Vagina (tissue), 2 donors: ENCODE measurements at regions not wholly inside any gene's neighbourhood (a gene's known extent, or its start where the extent isn't known, plus 50 kb on each side); places are given as distances from the start of the nearest gene placed in this dataset.

Experiments used
- DNase-seq, 2 donors: peaks; one replicate each; pipeline ENCODE4 v3.0.0-alpha.2; 2017; ENCODE audit errors: extremely low spot score in 2 of 2
- H3K27ac ChIP-seq: fragments of 200-600 bp; sonication (generic); one replicate; pipeline ENCODE4 v1.5.1; 2019
- H3K27me3 ChIP-seq: fragments of 200-600 bp; sonication (generic); one replicate; pipeline ENCODE4 v1.5.1; 2019
- H3K36me3 ChIP-seq, 2 donors: fragments of 200-600 bp; sonication (generic); one replicate each; pipeline ENCODE4 v1.5.1; 2017 to 2019
- H3K4me1 ChIP-seq: fragments of 200-600 bp; sonication (generic); one replicate; pipeline ENCODE4 v1.5.1; 2019
- H3K4me3 ChIP-seq, 2 donors: fragments of 200-600 bp; sonication (generic); 1 replicate in 1 of 2; 2 replicates in 1 of 2; pipeline ENCODE4 v1.5.1; 2016 to 2019
- H3K9me3 ChIP-seq: fragments of 200-600 bp; sonication (generic); one replicate; pipeline ENCODE4 v1.5.1; 2019
- CTCF ChIP-seq, 3 experiments: fragments of 450-650 bp in 2 of 3; fragments of 200-600 bp in 1 of 3; sonication (generic) in 1 of 3; IDR thresholded peaks; one replicate each; pipeline ENCODE4 v1.5.1; 2017 to 2019; ENCODE audit warnings: antibody characterized with exemption in 3 of 3, mild to moderate bottlenecking in 2 of 3, moderate library complexity in 2 of 3
- POLR2A ChIP-seq, 2 donors: fragments of 450-650 bp; IDR thresholded peaks; one replicate each; pipeline ENCODE4 v1.6.1; 2017; ENCODE audit warnings: antibody characterized with exemption in 2 of 2, mild to moderate bottlenecking in 2 of 2, moderate library complexity in 2 of 2
- POLR2AphosphoS5 ChIP-seq, 2 donors: sonication (generic); formaldehyde crosslinking; IDR thresholded peaks; one replicate each; pipeline ENCODE4 v1.9.0; 2017; ENCODE audit warnings: antibody characterized with exemption in 2 of 2, mild to moderate bottlenecking in 2 of 2, low read depth in 1 of 2; ENCODE audit not compliant: insufficient read depth in 1 of 2
- intact Hi-C: fragments of 100-400 bp; cut with DNase I; formaldehyde crosslinking; loops from one replicate; pipeline ENCODE4 v1.15.1; 2023

- no peak overlapping the region for H3K4me3 ChIP-seq
- intact Hi-C loops, result no loop called here
- TF ChIP-seq POLR2AphosphoS5 (IDR thresholded peaks at IDR 0.05; ENCODE audit: insufficient read depth in 1 of 2, low read depth in 1 of 2) (no peak), CTCF (IDR thresholded peaks at IDR 0.05) (no peak), POLR2A (IDR thresholded peaks at IDR 0.05) (no peak)
- no peaks in the 10 kb centered on the region for H3K36me3 ChIP-seq
- H3K4me1 ChIP-seq, result peaks cover 5% of the 10 kb centered on the region
- H3K27me3 ChIP-seq, result no peaks in the 10 kb centered on the region
- no peak overlapping the region for H3K27ac ChIP-seq
- no peak for DNase-seq
- H3K9me3 ChIP-seq, result no peaks in the 10 kb centered on the region
These were observed 277.6 kb downstream of the PSAT1 start for GRCh38 chr9:78574354-78575045.

GRCh38 chr9:78575081-78575480 is 278.2 kb downstream of the PSAT1 start:
- H3K4me1 ChIP-seq, result peaks cover 5% of the 10 kb centered on the region
- H3K4me3 ChIP-seq, result no peak overlapping the region
- H3K9me3 ChIP-seq, result no peaks in the 10 kb centered on the region
- no peaks in the 10 kb centered on the region for H3K27me3 ChIP-seq
- no peak for DNase-seq
- intact Hi-C loops, result no loop called here
- no peak overlapping the region for H3K27ac ChIP-seq
- H3K36me3 ChIP-seq, result no peaks in the 10 kb centered on the region
- TF ChIP-seq CTCF (IDR thresholded peaks at IDR 0.05) (no peak), POLR2A (IDR thresholded peaks at IDR 0.05) (no peak), POLR2AphosphoS5 (IDR thresholded peaks at IDR 0.05; ENCODE audit: insufficient read depth in 1 of 2, low read depth in 1 of 2) (no peak)

GRCh38 chr9:78575771-78576170 is 278.8 kb downstream of the PSAT1 start:
- DNase-seq, result no peak
- TF ChIP-seq CTCF (IDR thresholded peaks at IDR 0.05) (no peak), POLR2AphosphoS5 (IDR thresholded peaks at IDR 0.05; ENCODE audit: insufficient read depth in 1 of 2, low read depth in 1 of 2) (no peak), POLR2A (IDR thresholded peaks at IDR 0.05) (no peak)
- Histone ChIP-seq H3K4me1 (peaks cover 5% of the 10 kb centered on the region), H3K27me3 (no peaks in the 10 kb centered on the region), H3K27ac (no peak overlapping the region), H3K36me3 (no peaks in the 10 kb centered on the region), H3K9me3 (no peaks in the 10 kb centered on the region), H3K4me3 (no peak overlapping the region)
- intact Hi-C loops, result no loop called here

GRCh38 chr9:78577156-78577906 is 280.4 kb downstream of the PSAT1 start:
- Histone ChIP-seq H3K4me1 (peaks cover 5% of the 10 kb centered on the region), H3K27me3 (no peaks in the 10 kb centered on the region), H3K27ac (no peak overlapping the region)

More at GRCh38 chr9:78577156-78577906, 280.4 kb downstream of the PSAT1 start:
- H3K9me3 ChIP-seq, result no peaks in the 10 kb centered on the region
- H3K36me3 ChIP-seq, result no peaks in the 10 kb centered on the region
- TF ChIP-seq POLR2A (IDR thresholded peaks at IDR 0.05), result no peak
- no peak for TF ChIP-seq POLR2AphosphoS5 (IDR thresholded peaks at IDR 0.05; ENCODE audit: insufficient read depth in 1 of 2, low read depth in 1 of 2)
- TF ChIP-seq CTCF (IDR thresholded peaks at IDR 0.05), result no peak
- no peak overlapping the region for H3K4me3 ChIP-seq
- intact Hi-C loops, result no loop called here
- no peak for DNase-seq
